WTC11 (cell line): ENCODE measurements at regions not wholly inside any gene's neighbourhood (a gene's known extent, or its start where the extent isn't known, plus 50 kb on each side); places are given as distances from the start of the nearest gene placed in this dataset.
A peak's percentile ranks its signal among the peaks of the same experiment; 100 is the strongest.

ENCODE experiments used
- ATAC-seq: fragments of 200-7000 bp; cut with Tn5 transposase; 2 replicates; pipeline ENCODE4 v1.10.0; 2021; ENCODE audit warnings: mild to moderate bottlenecking, moderate library complexity
- CTCF ChIA-PET: fragments of 300-600 bp; sonication (Branson Sonifier 250); formaldehyde crosslinking; loops from one replicate; lab custom pipeline; 2021; ENCODE audit warnings: antibody characterized with exemption; lab: Charles Lee
- POLR2A ChIA-PET: fragments of 350-600 bp; sonication (Branson Sonifier 250); formaldehyde crosslinking; loops from one replicate; lab custom pipeline; 2021; ENCODE audit warnings: antibody characterized with exemption; lab: Charles Lee
- DNase-seq: peaks from one replicate; pipeline ENCODE4 v3.0.0; 2021; ENCODE audit warnings: low spot score
- H3K27ac Mint-ChIP-seq: 2 replicates; pipeline ENCODE4 v1.8.0; 2021; ENCODE audit warnings: mixed read lengths
- H3K27me3 Mint-ChIP-seq: 2 replicates; pipeline ENCODE4 v1.8.0; 2021; ENCODE audit warnings: low read depth, mild to moderate bottlenecking, moderate library complexity, mixed read lengths
- H3K36me3 Mint-ChIP-seq: 2 replicates; pipeline ENCODE4 v1.8.0; 2021; ENCODE audit warnings: mixed read lengths
- H3K4me1 Mint-ChIP-seq: 2 replicates; pipeline ENCODE4 v1.8.0; 2022; ENCODE audit warnings: mixed read lengths
- H3K4me3 Mint-ChIP-seq: 2 replicates; pipeline ENCODE4 v1.8.0; 2021; ENCODE audit warnings: mild to moderate bottlenecking, moderate library complexity, mixed read lengths
- H3K9me3 Mint-ChIP-seq: 2 replicates; pipeline ENCODE4 v1.8.0; 2021; ENCODE audit warnings: mixed read lengths
- AFF4 ChIP-seq: sonication (generic); formaldehyde crosslinking; IDR thresholded peaks from 2 replicates; pipeline ENCODE4 v1.8.1; 2023; ENCODE audit warnings: mild to moderate bottlenecking, missing genetic modification reagents, borderline replicate concordance
- AR ChIP-seq: fragments of 250-450 bp; sonication (Bioruptor Pico); IDR thresholded peaks from 2 replicates; pipeline ENCODE4 v1.9.0; 2021; ENCODE audit warnings: mild to moderate bottlenecking
- E2F5 ChIP-seq: sonication (generic); formaldehyde crosslinking; IDR thresholded peaks from 2 replicates; pipeline ENCODE4 v1.8.1; 2022; ENCODE audit warnings: mild to moderate bottlenecking, moderate library complexity, missing genetic modification reagents
- EMX1 ChIP-seq: fragments of 250-450 bp; sonication (Bioruptor Pico); IDR thresholded peaks from 2 replicates; pipeline ENCODE4 v1.8.0; 2021; ENCODE audit warnings: mild to moderate bottlenecking
- ERG ChIP-seq: fragments of 250-450 bp; sonication (Bioruptor Pico); IDR thresholded peaks from 2 replicates; pipeline ENCODE4 v1.8.0; 2021; ENCODE audit warnings: mild to moderate bottlenecking
- ESRRA ChIP-seq: sonication (generic); formaldehyde crosslinking; IDR thresholded peaks from 2 replicates; pipeline ENCODE4 v1.8.1; 2022; ENCODE audit warnings: mild to moderate bottlenecking, missing genetic modification reagents, borderline replicate concordance
- FOXP1 ChIP-seq: sonication (generic); formaldehyde crosslinking; IDR thresholded peaks from 2 replicates; pipeline ENCODE4 v1.8.0; 2022; ENCODE audit warnings: missing genetic modification reagents, mild to moderate bottlenecking, moderate library complexity, borderline replicate concordance
- HMGA2 ChIP-seq: fragments of 250-450 bp; sonication (Bioruptor Pico); IDR thresholded peaks from 2 replicates; pipeline ENCODE4 v1.4.0; 2021; ENCODE audit warnings: mild to moderate bottlenecking, moderate library complexity
- MLX ChIP-seq: sonication (generic); formaldehyde crosslinking; IDR thresholded peaks from 2 replicates; pipeline ENCODE4 v1.8.1; 2023; ENCODE audit warnings: mild to moderate bottlenecking, missing genetic modification reagents, moderate library complexity
- MXD4 ChIP-seq: fragments of 250-450 bp; sonication (Bioruptor Pico); IDR thresholded peaks from 2 replicates; pipeline ENCODE4 v1.8.0; 2021; ENCODE audit warnings: mild to moderate bottlenecking, moderate library complexity, borderline replicate concordance
- MYBL2 ChIP-seq: sonication (generic); formaldehyde crosslinking; IDR thresholded peaks from 2 replicates; pipeline ENCODE4 v1.8.1; 2023; ENCODE audit warnings: mild to moderate bottlenecking, moderate library complexity, missing genetic modification reagents
- NFE2L1 ChIP-seq: sonication (generic); formaldehyde crosslinking; IDR thresholded peaks from 2 replicates; pipeline ENCODE4 v1.8.1; 2023; ENCODE audit warnings: missing genetic modification reagents
- ZNF423 ChIP-seq: fragments of 250-450 bp; sonication (Bioruptor Pico); IDR thresholded peaks from 2 replicates; pipeline ENCODE4 v2.1.2; 2022; ENCODE audit warnings: mild to moderate bottlenecking, moderate library complexity
- ZNF425 ChIP-seq: fragments of 250-450 bp; sonication (Bioruptor Pico); conservative IDR thresholded peaks from 2 replicates; pipeline ENCODE4 v1.9.0; 2021; ENCODE audit warnings: mild to moderate bottlenecking
- ZNF532 ChIP-seq: fragments of 250-450 bp; sonication (Bioruptor Pico); IDR thresholded peaks from 2 replicates; pipeline ENCODE4 v1.9.0; 2021; ENCODE audit warnings: mild to moderate bottlenecking, borderline replicate concordance
- ZNF671 ChIP-seq: fragments of 250-450 bp; sonication (Bioruptor Pico); IDR thresholded peaks from 2 replicates; pipeline ENCODE4 v1.8.0; 2021; ENCODE audit warnings: mild to moderate bottlenecking
- ZSCAN18 ChIP-seq: fragments of 250-450 bp; sonication (Bioruptor Pico); IDR thresholded peaks from 2 replicates; pipeline ENCODE4 v2.1.2; 2022; ENCODE audit warnings: mild to moderate bottlenecking, moderate library complexity

- no peak for DNase-seq
- Mint-ChIP-seq H3K27me3 (no peaks in the 10 kb centered on the region), H3K4me1 (peaks cover 57% of the 10 kb centered on the region), H3K4me3 (no peak overlapping the region), H3K36me3 (no peaks in the 10 kb centered on the region), H3K27ac (no peak overlapping the region)
- CTCF ChIA-PET = no interaction called here
- ATAC-seq = no peak
- TF ChIP-seq AR (CRISPR knock-in tag) (no peak), ZSCAN18 (CRISPR knock-in tag) (no peak), MXD4 (CRISPR knock-in tag) (no peak)
- TF ChIP-seq, all 79 proteins: peak for 0
- POLR2A ChIA-PET = no interaction called here
- no peaks in the 10 kb centered on the region for H3K9me3 Mint-ChIP-seq
Measured at GRCh38 chr4:156021298-156021697, 67.6 kb upstream of the CTSO start.

GRCh38 chr4:156019246-156019645 lies 65.6 kb upstream of the CTSO start:
- DNase-seq (no peak), ATAC-seq (peak; percentile 43)
- Mint-ChIP-seq H3K36me3 (no peaks in the 10 kb centered on the region), H3K9me3 (peaks cover 2% of the 10 kb centered on the region; the same call in 1 of the 2 replicates), H3K4me3 (peak overlapping the region; percentile 31; the same call in 1 of the 2 replicates), H3K27ac (peak overlapping the region; percentile 82; the same call in 1 of the 2 replicates), H3K27me3 (no peaks in the 10 kb centered on the region), H3K4me1 (peaks cover 64% of the 10 kb centered on the region)
- CTCF ChIA-PET = no interaction called here
- POLR2A ChIA-PET = no interaction called here
- TF ChIP-seq EMX1 (CRISPR knock-in tag) = no peak
- TF ChIP-seq AFF4 = no peak
- TF ChIP-seq MLX = no peak
- no peak for TF ChIP-seq FOXP1
- TF ChIP-seq HMGA2 (CRISPR knock-in tag) = no peak
- TF ChIP-seq ERG (CRISPR knock-in tag) = no peak
- TF ChIP-seq ZNF423 (CRISPR knock-in tag) = no peak
- no peak for TF ChIP-seq ZNF425 (CRISPR knock-in tag)
- no peak for TF ChIP-seq MYBL2 (CRISPR knock-in tag)
- no peak for TF ChIP-seq E2F5 (CRISPR knock-in tag)
- no peak for TF ChIP-seq ESRRA (CRISPR knock-in tag)
- TF ChIP-seq NFE2L1 (CRISPR knock-in tag) = no peak
- no peak for TF ChIP-seq ZNF532
- TF ChIP-seq ZNF671 (CRISPR knock-in tag) = no peak
